ENCODE measurements at regions not wholly inside any gene's neighbourhood (a gene's known extent, or its start where the extent isn't known, plus 50 kb on each side); places are given as distances from the start of the nearest gene placed in this dataset.

GRCh38 chr1:25068829-25069228, 138.8 kb upstream of the RUNX3 start:
- Histone ChIP-seq H2BK5ac (ENCODE audit: low read depth, low read length, poor library complexity, severe bottlenecking) (no peak overlapping the region), H3K23ac (ENCODE audit: low read depth, low read length) (no peak overlapping the region), H2AFZ (replicated peaks; ENCODE audit: low read length, poor library complexity) (no peak overlapping the region), H3K79me1 (ENCODE audit: low read depth in 1 of 2, low read length in 2 of 2) (no peaks in the 10 kb centered on the region), H3K9ac (ENCODE audit: low read depth, low read length) (no peak overlapping the region), H3K27me3 (ENCODE audit: control insufficient read depth, insufficient read depth, low read length) (peaks cover 81% of the 10 kb centered on the region), H3K4me1 (ENCODE audit: control insufficient read depth, insufficient read depth, low read length) (no peaks in the 10 kb centered on the region; the same call in 1 of the 2 replicates), H2AK5ac (ENCODE audit: low read depth, low read length) (no peak overlapping the region), H2BK20ac (ENCODE audit: low read depth, low read length) (no peak overlapping the region), H2BK120ac (ENCODE audit: low read depth, low read length) (no peak overlapping the region), H3K36me3 (ENCODE audit: control insufficient read depth, insufficient read depth, low read length) (no peaks in the 10 kb centered on the region), H3K27ac (ENCODE audit: insufficient read depth, low read length) (no peak overlapping the region), H2BK15ac (ENCODE audit: low read depth, low read length) (no peak overlapping the region), H4K8ac (ENCODE audit: low read depth in 2 of 2, low read length in 2 of 2) (no peak overlapping the region), H3K56ac (ENCODE audit: extremely low read depth, insufficient read depth, low read length) (no peak overlapping the region), H3K18ac (ENCODE audit: low read depth, low read length) (no peak overlapping the region), H3K9me1 (ENCODE audit: insufficient read depth, low read length) (no peaks in the 10 kb centered on the region), H4K20me1 (ENCODE audit: insufficient read depth, low read length) (no peaks in the 10 kb centered on the region), H3K14ac (replicated peaks; ENCODE audit: low read depth, low read length) (no peak overlapping the region), H3K4ac (ENCODE audit: low read depth, low read length) (no peak overlapping the region), H4K91ac (ENCODE audit: insufficient read depth, low read depth, low read length) (no peak overlapping the region), H3K9me3 (ENCODE audit: control insufficient read depth, insufficient read depth, low read length) (peaks cover 5% of the 10 kb centered on the region; the same call in 1 of the 2 replicates), H2AK9ac (replicated peaks; ENCODE audit: low read depth, low read length, poor library complexity) (no peak overlapping the region), H4K5ac (ENCODE audit: low read depth, low read length) (no peak overlapping the region), H3K4me2 (ENCODE audit: low read depth, low read length) (no peak overlapping the region), H3K4me3 (ENCODE audit: insufficient read depth, low read depth, low read length) (no peak overlapping the region)
- POLR2A ChIA-PET (ENCODE audit: unreplicated experiment): no interaction called here
- TF ChIP-seq FOS (IDR thresholded peaks at IDR 0.05; ENCODE audit: low read depth, low read length) (no peak), MAZ (IDR thresholded peaks at IDR 0.05; ENCODE audit: borderline replicate concordance, low read depth, low read length) (no peak), MAFK (IDR thresholded peaks at IDR 0.05; ENCODE audit: low read depth, low read length) (no peak), RCOR1 (IDR thresholded peaks at IDR 0.05; ENCODE audit: insufficient replicate concordance, low read length) (no peak), POLR2A (IDR thresholded peaks at IDR 0.05; ENCODE audit: low read depth, low read length) (no peak), MXI1 (IDR thresholded peaks at IDR 0.05; ENCODE audit: borderline replicate concordance, low read depth, low read length) (no peak), BHLHE40 (IDR thresholded peaks at IDR 0.05; ENCODE audit: low read depth, low read length) (no peak), CEBPB (IDR thresholded peaks at IDR 0.05; ENCODE audit: low read depth, low read length) (no peak)
- in situ Hi-C loops (cut with MboI; ENCODE audit: low sequenced_read_pairs) (no loop called here), intact Hi-C loops (cut with micrococcal nuclease) (no loop called here), dilution Hi-C loops (cut with HindIII; ENCODE audit: low sequenced_read_pairs, unreplicated experiment) (no loop called here)
- no peak for ATAC-seq (ENCODE audit: low read depth)
- no TSS peak for BruUV-seq (replicated peaks)
- 83% methylated on average over 1 of the region's 4 CpGs; no CpG with 5 or more reads in 1 of the 2 experiments for WGBS, 2 experiments (ENCODE audit: extremely low coverage in 2 of 2, insufficient read length in 1 of 2)
- CTCF ChIA-PET: no interaction called here
- DNase-seq: no peak

Data from IMR-90 (cell line).